ENCODE measurements at regions not wholly inside any gene's neighbourhood (a gene's known extent, or its start where the extent isn't known, plus 50 kb on each side); places are given as distances from the start of the nearest gene placed in this dataset.

DNA sequence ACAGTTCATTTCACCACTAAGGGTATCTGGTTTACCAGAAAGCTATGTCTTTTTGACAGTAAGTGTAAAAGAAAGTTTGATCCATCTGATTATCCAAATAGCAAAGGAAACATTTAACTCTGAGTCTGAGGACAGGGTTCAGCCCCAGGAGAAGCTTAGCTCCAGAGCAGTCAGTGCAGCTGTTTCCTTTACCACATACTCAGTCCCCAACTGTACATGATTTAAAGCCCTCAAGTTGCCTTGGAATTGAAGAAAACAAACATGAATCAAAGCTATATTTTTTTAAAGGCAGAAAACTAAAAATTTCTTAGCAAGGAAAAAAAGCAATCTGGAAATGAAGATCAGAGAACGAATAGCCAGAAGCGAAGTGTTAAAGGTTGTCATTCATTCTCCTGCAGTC, 746.0 kb downstream of the METTL4 start:
- TF ChIP-seq, protein P1, sequence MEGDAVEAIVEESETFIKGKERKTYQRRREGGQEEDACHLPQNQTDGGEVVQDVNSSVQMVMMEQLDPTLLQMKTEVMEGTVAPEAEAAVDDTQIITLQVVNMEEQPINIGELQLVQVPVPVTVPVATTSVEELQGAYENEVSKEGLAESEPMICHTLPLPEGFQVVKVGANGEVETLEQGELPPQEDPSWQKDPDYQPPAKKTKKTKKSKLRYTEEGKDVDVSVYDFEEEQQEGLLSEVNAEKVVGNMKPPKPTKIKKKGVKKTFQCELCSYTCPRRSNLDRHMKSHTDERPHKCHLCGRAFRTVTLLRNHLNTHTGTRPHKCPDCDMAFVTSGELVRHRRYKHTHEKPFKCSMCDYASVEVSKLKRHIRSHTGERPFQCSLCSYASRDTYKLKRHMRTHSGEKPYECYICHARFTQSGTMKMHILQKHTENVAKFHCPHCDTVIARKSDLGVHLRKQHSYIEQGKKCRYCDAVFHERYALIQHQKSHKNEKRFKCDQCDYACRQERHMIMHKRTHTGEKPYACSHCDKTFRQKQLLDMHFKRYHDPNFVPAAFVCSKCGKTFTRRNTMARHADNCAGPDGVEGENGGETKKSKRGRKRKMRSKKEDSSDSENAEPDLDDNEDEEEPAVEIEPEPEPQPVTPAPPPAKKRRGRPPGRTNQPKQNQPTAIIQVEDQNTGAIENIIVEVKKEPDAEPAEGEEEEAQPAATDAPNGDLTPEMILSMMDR (IDR thresholded peaks at IDR 0.05) = no peak
- TF ChIP-seq ZFX (IDR thresholded peaks at IDR 0.05; ENCODE audit: borderline replicate concordance) = no peak

Measured in 22Rv1 (cell line).